IPS-NIHi11 (cell line): ENCODE measurements at regions not wholly inside any gene's neighbourhood (a gene's known extent, or its start where the extent isn't known, plus 50 kb on each side); places are given as distances from the start of the nearest gene placed in this dataset.
"Not testable (repeated sequence)": the region's sequence is repeated elsewhere in the genome, so short reads cannot be mapped to it uniquely, and the experiment has no call there.

Experiments used
- DNase-seq: peaks from one replicate; pipeline ENCODE4 v3.0.0; 2012; ENCODE audit warnings: mixed read lengths, low spot score

GRCh38 chr13:105847527-105848291, 687.8 kb downstream of the EFNB2 start:
- no peak for DNase-seq

- no peak for DNase-seq
Observed at GRCh38 chr13:105846923-105847322, 688.5 kb downstream of the EFNB2 start.

- no peak for DNase-seq
Observed at GRCh38 chr13:105841286-105841685, 694.2 kb downstream of the EFNB2 start.

GRCh38 chr13:105838231-105838630, 697.2 kb downstream of the EFNB2 start:
- DNase-seq, result no peak

GRCh38 chr13:105837295-105837694, 698.2 kb downstream of the EFNB2 start:
- not testable (repeated sequence) for DNase-seq

GRCh38 chr13:105830821-105831220, 704.6 kb downstream of the EFNB2 start:
- DNase-seq, result no peak

GRCh38 chr13:105827111-105827809, 708.2 kb downstream of the EFNB2 start:
- no peak for DNase-seq

- DNase-seq, result no peak
Observed at GRCh38 chr13:105825071-105825470, 710.4 kb downstream of the EFNB2 start.

- no peak for DNase-seq
Observed at GRCh38 chr13:105821337-105821736, 714.1 kb downstream of the EFNB2 start.

- no peak for DNase-seq
Observed at GRCh38 chr13:105820415-105820814, 715.0 kb downstream of the EFNB2 start.

GRCh38 chr13:105817498-105817897, 718.0 kb downstream of the EFNB2 start:
- DNase-seq, result no peak

GRCh38 chr13:105816994-105817393, 718.5 kb downstream of the EFNB2 start:
- peak; percentile 54 for DNase-seq

GRCh38 chr13:105814902-105815250, 720.6 kb downstream of the EFNB2 start:
- DNase-seq, result no peak

- no peak for DNase-seq
Observed at GRCh38 chr13:105814219-105814901, 721.1 kb downstream of the EFNB2 start.

GRCh38 chr13:105806628-105806920, 728.9 kb downstream of the EFNB2 start:
- DNase-seq, result no peak

GRCh38 chr13:105805892-105806627, 729.4 kb downstream of the EFNB2 start:
- no peak for DNase-seq

- DNase-seq, result no peak
Observed at GRCh38 chr13:105804561-105805190, 730.8 kb downstream of the EFNB2 start.

GRCh38 chr13:105799155-105799554, 736.3 kb downstream of the EFNB2 start:
- no peak for DNase-seq

GRCh38 chr13:105798541-105798940, 736.9 kb downstream of the EFNB2 start:
- no peak for DNase-seq

- no peak for DNase-seq
Observed at GRCh38 chr13:105796081-105796480, 739.4 kb downstream of the EFNB2 start.

- no peak for DNase-seq
Observed at GRCh38 chr13:105790923-105791322, 744.5 kb downstream of the EFNB2 start.

GRCh38 chr13:105788530-105788929, 746.9 kb downstream of the EFNB2 start:
- no peak for DNase-seq
